Spleen (tissue), 11 donors: ENCODE measurements at regions not wholly inside any gene's neighbourhood (a gene's known extent, or its start where the extent isn't known, plus 50 kb on each side); places are given as distances from the start of the nearest gene placed in this dataset.

Source experiments
- DNase-seq: peaks from one replicate; pipeline ENCODE4 v3.0.0-alpha.2; 2020
- H3K27ac ChIP-seq, 8 donors: fragments of 200-600 bp; sonication (generic) in 7 of 8; 1 replicate in 4 of 8; 2 replicates in 4 of 8; pipeline versions ENCODE4 v1.5.0 to v1.8.0; 2016 to 2021; ENCODE audit warnings: inconsistent platforms in 4 of 8, mild to moderate bottlenecking in 4 of 8, moderate library complexity in 1 of 8
- H3K27me3 ChIP-seq, 7 donors: fragments of 200-600 bp; sonication (generic) in 6 of 7; replicated peaks in 1 of 7; 1 replicate in 4 of 7; 2 replicates in 3 of 7; pipeline versions ENCODE4 v1.5.0 to v1.8.0; 2016 to 2021; ENCODE audit warnings: inconsistent platforms in 3 of 7, mild to moderate bottlenecking in 1 of 7
- H3K36me3 ChIP-seq, 6 donors: fragments of 200-600 bp; sonication (generic) in 5 of 6; 1 replicate in 4 of 6; 2 replicates in 2 of 6; pipeline versions ENCODE4 v1.5.0 to v1.8.0; 2016 to 2021; ENCODE audit warnings: inconsistent platforms in 2 of 6
- H3K4me1 ChIP-seq, 6 donors: fragments of 200-600 bp; sonication (generic) in 5 of 6; 1 replicate in 3 of 6; 2 replicates in 3 of 6; pipeline versions ENCODE4 v1.5.0 to v1.8.0; 2016 to 2021; ENCODE audit warnings: inconsistent platforms in 3 of 6
- H3K4me3 ChIP-seq, 8 donors: fragments of 200-600 bp; sonication (generic) in 7 of 8; 1 replicate in 4 of 8; 2 replicates in 4 of 8; pipeline versions ENCODE4 v1.5.0 to v1.8.0; 2016 to 2021; ENCODE audit warnings: inconsistent platforms in 4 of 8, mild to moderate bottlenecking in 4 of 8, moderate library complexity in 2 of 8
- H3K9me3 ChIP-seq, 8 donors: fragments of 200-600 bp; sonication (generic) in 7 of 8; 1 replicate in 4 of 8; 2 replicates in 4 of 8; pipeline versions ENCODE4 v1.5.0 to v1.8.0; 2016 to 2021; ENCODE audit warnings: inconsistent platforms in 4 of 8
- POLR2A ChIP-seq, 3 donors: fragments of 450-650 bp; IDR thresholded peaks; one replicate each; pipeline ENCODE4 v1.5.1; 2017; ENCODE audit warnings: antibody characterized with exemption in 3 of 3, mild to moderate bottlenecking in 1 of 3
- POLR2AphosphoS5 ChIP-seq, 3 donors: sonication (generic); formaldehyde crosslinking; IDR thresholded peaks; one replicate each; pipeline ENCODE4 v1.5.1; 2017; ENCODE audit warnings: antibody characterized with exemption in 3 of 3
- WGBS, 5 donors: extraction: QIAGEN DNeasy Blood & Tissue Kit in 3 of 5; methylation state at CpG; one replicate each; pipeline versions ENCODE4 v1.1.5 to v1.1.7; 2013 to 2018; 5-methylcytosine and 5-hydroxymethylcytosine counted together
- intact Hi-C: fragments of 100-400 bp; cut with DNase I; formaldehyde crosslinking; loops from one replicate; pipeline ENCODE4 v1.15.0; 2023; ENCODE audit warnings: low total_unique reads
- TF ChIP-seq, protein P1 (sequence below), 11 experiments: fragments of 200-600 bp in 7 of 11; fragments of 450-650 bp in 4 of 11; sonication (generic) in 4 of 11; IDR thresholded peaks in 8 of 11; conservative IDR thresholded peaks in 3 of 11; 1 replicate in 7 of 11; 2 replicates in 4 of 11; pipeline versions ENCODE4 v1.4.0 to v1.8.0; 2016 to 2021; ENCODE audit warnings: antibody characterized with exemption in 11 of 11, inconsistent platforms in 4 of 11, mild to moderate bottlenecking in 1 of 11
- donor health status: healthy with polysubstance abuse.
- donor health status: DM: no; HTN: no; CAD: no; lungs with moderate emphysema.
- donor health status: DM: no; HTN: no; CAD: no.
- donor health status: Bipolar disorder and iron deficiency.
- donor health status: healthy.
- donor health status: DM: no; HTN: no; CAD: no.
- donor health status: DM: yes; HTN: yes; CAD: no.

GRCh38 chr15:45993072-45993471, 358.2 kb downstream of the SQOR start:
- Histone ChIP-seq H3K27me3 (no peaks in the 10 kb centered on the region), H3K9me3 (peaks cover 0 to 28% (median 3%) of the 10 kb centered on the region in 8 donors), H3K4me3 (no peak overlapping the region), H3K4me1 (peaks cover 0 to 17% (median 0%) of the 10 kb centered on the region in 6 donors), H3K36me3 (no peaks in the 10 kb centered on the region), H3K27ac (no peak overlapping the region)
- intact Hi-C loops = no loop called here
- WGBS, 5 donors = 60 to 86% (median 78%) methylated on average over 3 of the region's 3 CpGs
- DNase-seq = no peak
- no peak for TF ChIP-seq POLR2A (IDR thresholded peaks at IDR 0.05)
- TF ChIP-seq POLR2AphosphoS5 (IDR thresholded peaks at IDR 0.05) = no peak
- TF ChIP-seq, protein P1, sequence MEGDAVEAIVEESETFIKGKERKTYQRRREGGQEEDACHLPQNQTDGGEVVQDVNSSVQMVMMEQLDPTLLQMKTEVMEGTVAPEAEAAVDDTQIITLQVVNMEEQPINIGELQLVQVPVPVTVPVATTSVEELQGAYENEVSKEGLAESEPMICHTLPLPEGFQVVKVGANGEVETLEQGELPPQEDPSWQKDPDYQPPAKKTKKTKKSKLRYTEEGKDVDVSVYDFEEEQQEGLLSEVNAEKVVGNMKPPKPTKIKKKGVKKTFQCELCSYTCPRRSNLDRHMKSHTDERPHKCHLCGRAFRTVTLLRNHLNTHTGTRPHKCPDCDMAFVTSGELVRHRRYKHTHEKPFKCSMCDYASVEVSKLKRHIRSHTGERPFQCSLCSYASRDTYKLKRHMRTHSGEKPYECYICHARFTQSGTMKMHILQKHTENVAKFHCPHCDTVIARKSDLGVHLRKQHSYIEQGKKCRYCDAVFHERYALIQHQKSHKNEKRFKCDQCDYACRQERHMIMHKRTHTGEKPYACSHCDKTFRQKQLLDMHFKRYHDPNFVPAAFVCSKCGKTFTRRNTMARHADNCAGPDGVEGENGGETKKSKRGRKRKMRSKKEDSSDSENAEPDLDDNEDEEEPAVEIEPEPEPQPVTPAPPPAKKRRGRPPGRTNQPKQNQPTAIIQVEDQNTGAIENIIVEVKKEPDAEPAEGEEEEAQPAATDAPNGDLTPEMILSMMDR (IDR thresholded peaks at IDR 0.05 in 8 of 11, conservative IDR thresholded peaks at IDR 0.05 in 3 of 11) = no peak

GRCh38 chr15:45993508-45993907, 358.7 kb downstream of the SQOR start:
- peaks cover 0 to 28% (median 3%) of the 10 kb centered on the region in 8 donors for H3K9me3 ChIP-seq
- H3K36me3 ChIP-seq = no peaks in the 10 kb centered on the region
- H3K4me3 ChIP-seq = no peak overlapping the region
- no peaks in the 10 kb centered on the region for H3K27me3 ChIP-seq
- no peak overlapping the region for H3K27ac ChIP-seq
- TF ChIP-seq POLR2A (IDR thresholded peaks at IDR 0.05) = no peak
- TF ChIP-seq POLR2AphosphoS5 (IDR thresholded peaks at IDR 0.05) = no peak
- TF ChIP-seq, protein P1 (IDR thresholded peaks at IDR 0.05 in 8 of 11, conservative IDR thresholded peaks at IDR 0.05 in 3 of 11) = no peak
- intact Hi-C loops = no loop called here
- DNase-seq = no peak
- peaks cover 0 to 17% (median 0%) of the 10 kb centered on the region in 6 donors for H3K4me1 ChIP-seq

DNA sequence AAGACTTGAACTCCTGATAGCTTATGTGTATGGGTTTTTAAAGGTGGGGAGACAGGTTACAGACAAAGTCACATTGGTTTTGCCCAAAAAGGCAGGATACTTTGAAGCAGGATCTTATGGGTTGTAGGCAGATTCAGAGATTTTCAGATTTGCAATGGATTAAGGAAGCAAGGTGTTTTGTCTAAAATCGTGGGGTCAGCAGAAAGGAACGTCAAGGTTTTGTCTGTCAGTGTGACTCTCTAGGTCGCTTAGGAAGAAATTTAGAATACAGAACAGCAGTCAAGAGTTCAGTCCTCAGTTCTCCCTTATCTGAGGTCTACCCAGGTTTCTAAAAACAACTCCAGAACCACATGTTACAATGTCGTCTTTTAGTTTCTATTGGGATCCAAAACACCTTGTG, 361.0 kb downstream of the SQOR start:
- WGBS, 5 donors = 77 to 86% (median 84%) methylated on average over 4 of the region's 4 CpGs
- no peaks in the 10 kb centered on the region for H3K36me3 ChIP-seq
- H3K27ac ChIP-seq = no peak overlapping the region
- H3K27me3 ChIP-seq = no peaks in the 10 kb centered on the region
- TF ChIP-seq POLR2A (IDR thresholded peaks at IDR 0.05) (no peak), POLR2AphosphoS5 (IDR thresholded peaks at IDR 0.05) (no peak)
- TF ChIP-seq, protein P1 (IDR thresholded peaks at IDR 0.05 in 8 of 11, conservative IDR thresholded peaks at IDR 0.05 in 3 of 11) = no peak
- H3K4me3 ChIP-seq = no peak overlapping the region
- DNase-seq = no peak
- H3K9me3 ChIP-seq = peaks cover 0 to 19% (median 1%) of the 10 kb centered on the region in 8 donors
- intact Hi-C loops = no loop called here
- H3K4me1 ChIP-seq = peaks cover 0 to 17% (median 0%) of the 10 kb centered on the region in 6 donors

DNA sequence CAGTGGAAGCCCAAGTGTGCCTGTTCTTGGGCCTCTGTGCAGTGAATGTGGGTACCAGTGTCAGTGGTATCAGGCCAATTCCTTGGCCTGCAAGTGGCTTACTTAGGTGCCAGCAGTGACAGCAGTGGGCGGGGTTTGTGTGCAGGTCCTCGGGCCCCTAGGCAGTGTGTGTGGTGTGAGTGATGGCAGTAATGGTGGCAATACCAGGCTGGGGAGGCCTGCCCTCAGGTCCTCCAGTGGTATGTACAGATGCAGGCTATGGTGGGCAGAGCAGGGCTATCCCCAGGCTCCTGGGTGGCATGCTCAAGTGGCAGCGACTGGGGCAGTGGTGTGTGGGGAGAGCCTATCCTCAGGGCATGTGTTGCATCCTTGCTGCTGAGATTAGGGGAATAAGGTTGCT, 379.7 kb downstream of the SQOR start:
- WGBS, 5 donors = 88 to 100% (median 90%) methylated on average over 1 to 3 of the region's 3 CpGs
- intact Hi-C loops = no loop called here
- Histone ChIP-seq H3K4me1 (no peaks in the 10 kb centered on the region), H3K27me3 (no peaks in the 10 kb centered on the region), H3K9me3 (peaks cover 0 to 82% (median 66%) of the 10 kb centered on the region in 8 donors), H3K4me3 (no peak overlapping the region), H3K27ac (no peak overlapping the region), H3K36me3 (no peaks in the 10 kb centered on the region)
- DNase-seq = no peak
- TF ChIP-seq, protein P1 (IDR thresholded peaks at IDR 0.05 in 8 of 11, conservative IDR thresholded peaks at IDR 0.05 in 3 of 11) = no peak
- TF ChIP-seq POLR2A (IDR thresholded peaks at IDR 0.05) (no peak), POLR2AphosphoS5 (IDR thresholded peaks at IDR 0.05) (no peak)
